ENCODE measurements at regions not wholly inside any gene's neighbourhood (a gene's known extent, or its start where the extent isn't known, plus 50 kb on each side); places are given as distances from the start of the nearest gene placed in this dataset.

DNA sequence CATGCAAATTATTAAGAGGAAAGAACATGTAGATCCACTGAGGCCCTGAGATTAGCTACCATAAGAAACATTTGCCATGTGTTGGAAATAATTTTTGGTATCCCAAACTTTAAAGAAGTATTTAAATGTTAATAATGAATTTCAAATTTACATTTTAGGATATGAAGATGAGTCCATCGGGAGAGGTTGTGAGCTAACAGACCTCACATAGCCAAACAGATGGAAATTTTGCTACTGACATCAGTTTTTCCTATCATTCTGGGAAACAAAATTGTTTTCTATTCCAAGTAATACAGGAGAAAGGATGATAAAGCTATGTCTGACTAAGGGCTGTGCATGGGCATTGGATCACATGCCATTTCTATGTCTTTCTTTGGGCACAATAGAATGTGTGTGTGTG lies 809.6 kb downstream of the TENT5A start:
- TF ChIP-seq POLR2AphosphoS5 (IDR thresholded peaks at IDR 0.05) (no peak), POLR2A (IDR thresholded peaks at IDR 0.05) (no peak)
- TF ChIP-seq, protein P1, sequence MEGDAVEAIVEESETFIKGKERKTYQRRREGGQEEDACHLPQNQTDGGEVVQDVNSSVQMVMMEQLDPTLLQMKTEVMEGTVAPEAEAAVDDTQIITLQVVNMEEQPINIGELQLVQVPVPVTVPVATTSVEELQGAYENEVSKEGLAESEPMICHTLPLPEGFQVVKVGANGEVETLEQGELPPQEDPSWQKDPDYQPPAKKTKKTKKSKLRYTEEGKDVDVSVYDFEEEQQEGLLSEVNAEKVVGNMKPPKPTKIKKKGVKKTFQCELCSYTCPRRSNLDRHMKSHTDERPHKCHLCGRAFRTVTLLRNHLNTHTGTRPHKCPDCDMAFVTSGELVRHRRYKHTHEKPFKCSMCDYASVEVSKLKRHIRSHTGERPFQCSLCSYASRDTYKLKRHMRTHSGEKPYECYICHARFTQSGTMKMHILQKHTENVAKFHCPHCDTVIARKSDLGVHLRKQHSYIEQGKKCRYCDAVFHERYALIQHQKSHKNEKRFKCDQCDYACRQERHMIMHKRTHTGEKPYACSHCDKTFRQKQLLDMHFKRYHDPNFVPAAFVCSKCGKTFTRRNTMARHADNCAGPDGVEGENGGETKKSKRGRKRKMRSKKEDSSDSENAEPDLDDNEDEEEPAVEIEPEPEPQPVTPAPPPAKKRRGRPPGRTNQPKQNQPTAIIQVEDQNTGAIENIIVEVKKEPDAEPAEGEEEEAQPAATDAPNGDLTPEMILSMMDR (IDR thresholded peaks at IDR 0.05), result no peak
